HG02759 (cell line): ENCODE measurements at regions not wholly inside any gene's neighbourhood (a gene's known extent, or its start where the extent isn't known, plus 50 kb on each side); places are given as distances from the start of the nearest gene placed in this dataset.

Source experiments
- ATAC-seq: cut with Tn5 transposase; IDR thresholded peaks from one replicate; pipeline ENCODE4 v1.9.1; 2021; ENCODE audit warnings: mild to moderate bottlenecking, moderate library complexity; ENCODE audit not compliant: unreplicated experiment

DNA sequence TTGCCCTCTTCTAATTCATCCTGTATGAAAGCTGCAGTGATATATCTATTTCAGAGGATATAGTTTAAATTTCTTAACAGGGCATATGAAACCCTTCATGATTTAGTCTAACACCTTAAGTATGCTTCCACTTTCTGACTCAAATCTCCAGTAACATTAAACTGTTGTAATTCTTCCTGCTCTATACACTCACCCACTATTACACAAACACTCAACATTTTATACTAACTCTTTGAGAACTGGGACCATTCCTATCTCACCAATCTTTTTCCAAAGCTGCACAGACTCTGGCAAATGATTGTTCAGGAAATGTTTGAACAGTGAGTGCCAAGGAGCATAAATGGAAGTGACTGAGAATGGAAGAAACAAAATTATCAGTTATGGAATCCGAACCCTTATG, 560.4 kb upstream of the DPPA4 start:
- ATAC-seq: no peak

- ATAC-seq: no peak
These were observed 562.6 kb upstream of the DPPA4 start for GRCh38 chr3:109899925-109900324.

- no peak for ATAC-seq
These were observed 563.4 kb upstream of the DPPA4 start for GRCh38 chr3:109900783-109901182.

- no peak for ATAC-seq
These were observed 565.2 kb upstream of the DPPA4 start for GRCh38 chr3:109902549-109902948.

DNA sequence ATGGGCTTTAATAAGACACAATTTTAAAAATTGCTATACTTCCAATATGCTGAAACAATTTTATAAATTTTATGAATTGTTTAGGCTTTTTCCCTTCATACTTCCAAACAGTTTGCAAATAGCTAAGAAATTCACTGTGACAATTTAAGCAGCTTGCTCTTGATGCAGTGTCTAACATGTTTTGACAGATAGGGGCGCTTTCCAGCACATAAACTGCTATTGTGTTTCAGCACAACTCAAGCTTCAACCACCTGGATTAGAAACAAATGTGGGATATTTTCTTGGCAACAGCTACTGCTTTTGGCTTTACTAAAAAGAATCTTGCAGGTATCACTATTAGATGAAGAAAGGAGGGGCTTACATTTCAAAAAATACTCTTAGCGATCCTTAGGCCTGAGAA, 565.8 kb upstream of the DPPA4 start:
- no peak for ATAC-seq

GRCh38 chr3:109910772-109911171, 573.4 kb upstream of the DPPA4 start:
- no peak for ATAC-seq

DNA sequence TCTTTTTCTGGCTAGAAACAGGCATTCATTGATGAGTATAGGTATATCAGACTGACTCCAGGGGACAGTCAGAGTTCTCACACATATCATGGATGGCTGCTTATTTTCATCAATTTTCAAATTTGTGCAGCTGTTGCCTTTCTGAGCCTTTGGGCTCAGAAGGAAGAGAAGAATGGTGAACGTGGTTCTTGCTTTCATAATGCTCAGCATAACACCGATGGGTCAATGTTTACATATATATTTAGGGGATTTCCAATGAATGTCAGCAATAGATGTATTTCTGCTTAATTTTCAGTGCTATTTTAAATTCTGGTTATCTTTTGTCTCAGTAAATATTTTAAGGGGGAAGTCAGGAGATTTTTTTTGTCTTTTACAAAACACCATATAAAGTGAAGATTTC, 581.4 kb upstream of the DPPA4 start:
- ATAC-seq: no peak

DNA sequence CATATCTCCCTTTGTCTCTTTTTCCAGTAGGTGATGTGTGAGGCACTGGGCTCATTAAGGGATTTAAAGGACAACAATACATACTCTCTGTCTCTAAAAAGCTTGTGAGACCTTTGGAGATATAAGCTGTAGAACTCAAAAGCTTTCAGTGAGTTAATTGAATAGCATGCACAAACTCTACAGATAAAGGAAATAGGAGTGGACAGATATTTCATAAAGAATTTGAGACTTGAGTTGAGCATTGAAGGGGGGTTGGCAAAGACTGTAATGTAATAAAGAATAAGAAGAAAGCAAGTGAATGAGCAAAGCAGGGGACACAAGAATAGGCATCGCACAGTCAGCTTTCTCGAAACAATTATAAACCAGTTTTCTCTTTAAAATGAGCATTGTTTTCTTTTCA, 583.4 kb upstream of the DPPA4 start:
- ATAC-seq: no peak

DNA sequence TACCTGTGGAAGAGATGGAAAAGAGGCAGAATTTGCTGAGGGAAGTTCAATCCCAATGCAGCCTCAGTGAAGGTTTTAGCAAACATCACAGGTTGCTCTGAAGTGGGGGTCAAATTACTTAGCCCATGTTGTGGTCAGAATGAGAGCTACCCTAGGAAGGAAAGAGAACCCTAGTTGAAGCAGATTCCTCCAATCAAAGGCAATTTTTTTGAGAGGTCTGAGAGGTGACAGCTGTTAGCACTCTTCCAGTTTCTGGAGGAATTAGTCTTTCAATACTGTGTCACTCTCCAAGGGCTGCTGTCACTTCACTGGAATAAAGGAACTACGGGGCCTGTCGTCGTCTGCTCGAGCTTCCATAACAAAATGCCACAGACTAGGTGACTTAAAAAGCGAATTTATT, 584.2 kb upstream of the DPPA4 start:
- no peak for ATAC-seq

- no peak for ATAC-seq
These were observed 585.5 kb upstream of the DPPA4 start for GRCh38 chr3:109922856-109923255.

- ATAC-seq: no peak
These were observed 586.1 kb upstream of the DPPA4 start for GRCh38 chr3:109923431-109923830.

GRCh38 chr3:109924196-109924595, 586.9 kb upstream of the DPPA4 start:
- no peak for ATAC-seq

DNA sequence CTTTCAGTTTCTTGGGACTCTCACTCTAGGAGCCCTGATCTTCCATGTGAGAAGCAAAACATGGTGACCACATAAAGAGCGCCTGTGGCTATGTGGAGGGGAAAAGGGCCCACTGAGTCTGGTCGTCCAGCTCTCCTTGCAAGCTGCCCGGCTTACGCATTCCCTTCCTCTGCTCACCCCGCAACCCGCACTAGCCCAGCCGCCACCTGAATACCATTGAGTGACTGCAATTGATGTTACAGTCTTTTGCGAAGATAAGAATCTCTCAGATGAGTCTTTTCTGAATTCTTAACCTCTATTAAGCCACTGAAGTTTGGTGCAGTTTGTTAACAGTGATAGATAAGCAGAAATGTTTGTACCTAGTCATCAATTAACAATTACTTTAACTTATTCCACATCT, 589.0 kb upstream of the DPPA4 start:
- ATAC-seq: no peak

DNA sequence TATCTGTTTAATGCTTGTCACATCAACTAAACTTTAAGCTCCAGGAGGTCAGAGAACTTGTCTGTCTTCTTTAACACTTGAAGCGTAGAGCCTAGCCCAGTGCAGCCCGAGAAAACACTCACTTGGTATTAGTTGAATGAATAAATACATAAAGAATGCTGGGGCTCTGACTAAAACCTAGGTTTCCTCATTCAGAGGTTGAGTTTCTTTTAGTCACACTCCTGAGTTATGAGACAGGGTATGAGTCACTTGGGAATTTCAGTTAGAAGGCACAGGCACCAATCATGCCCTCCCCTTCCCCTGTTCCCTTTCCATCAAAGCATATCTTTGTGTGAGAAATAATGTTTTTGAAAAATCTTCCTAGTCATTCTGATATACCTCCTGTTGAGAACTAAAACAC, 589.8 kb upstream of the DPPA4 start:
- ATAC-seq: no peak

GRCh38 chr3:109927726-109928125, 590.4 kb upstream of the DPPA4 start:
- no peak for ATAC-seq

GRCh38 chr3:109930582-109930981, 593.2 kb upstream of the DPPA4 start:
- ATAC-seq: no peak

DNA sequence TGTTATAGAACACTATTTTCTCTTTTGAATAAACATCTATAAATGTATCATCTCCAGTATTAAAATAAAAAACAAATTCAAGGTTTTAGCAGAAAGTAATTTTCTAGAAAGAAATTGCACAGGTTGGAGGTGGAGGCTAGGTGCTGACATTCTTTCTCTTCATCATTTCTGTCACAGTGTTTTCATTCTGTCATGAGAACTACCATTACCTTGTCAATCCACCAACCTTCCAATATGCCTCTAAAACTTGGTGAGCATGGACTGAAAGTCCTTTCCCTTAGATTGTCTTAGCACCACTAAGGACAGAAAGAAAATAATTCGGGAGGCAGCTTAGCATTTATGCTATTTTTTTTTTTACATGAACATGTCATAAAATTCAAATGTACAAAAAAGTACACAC, 596.2 kb upstream of the DPPA4 start:
- ATAC-seq: no peak

DNA sequence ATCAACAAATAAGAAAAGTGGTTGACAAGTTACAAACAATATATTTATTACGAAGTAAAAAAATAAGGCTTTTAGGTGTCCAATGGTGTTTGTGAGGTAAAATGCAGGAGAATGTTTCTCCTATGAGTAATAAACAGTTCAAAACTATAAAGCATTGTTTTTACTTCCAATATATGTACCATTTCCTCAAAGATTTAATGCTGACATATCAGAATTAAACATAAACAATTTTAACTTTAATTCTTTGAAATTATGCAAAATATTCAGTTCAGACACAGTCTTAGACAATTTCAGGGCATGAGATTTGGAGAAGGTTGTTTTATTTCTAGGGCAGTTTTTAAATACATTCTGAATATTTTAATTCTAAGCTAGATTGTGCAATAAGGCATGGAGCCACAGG, 602.5 kb upstream of the DPPA4 start:
- no peak for ATAC-seq

DNA sequence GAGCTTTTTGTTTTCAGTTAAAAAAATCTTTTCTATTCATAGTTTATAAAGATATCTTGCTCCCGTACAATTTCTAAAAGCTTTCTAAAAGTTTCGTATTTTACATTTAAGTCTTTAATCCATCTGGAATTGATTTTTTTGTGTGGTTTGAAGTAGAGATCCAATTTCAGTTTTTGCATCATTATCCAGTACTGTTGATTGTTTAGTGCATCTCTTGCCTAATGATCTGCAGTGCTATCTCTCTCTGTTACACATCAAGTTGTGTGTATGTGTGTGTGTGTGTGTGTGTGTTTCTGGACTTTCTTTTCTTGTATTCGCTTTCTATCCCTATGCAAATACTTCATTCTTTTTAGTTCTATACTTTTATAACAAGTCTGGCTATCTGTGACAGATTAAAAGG, 605.8 kb upstream of the DPPA4 start:
- no peak for ATAC-seq

GRCh38 chr3:109944836-109945235, 607.5 kb upstream of the DPPA4 start:
- ATAC-seq: no peak

DNA sequence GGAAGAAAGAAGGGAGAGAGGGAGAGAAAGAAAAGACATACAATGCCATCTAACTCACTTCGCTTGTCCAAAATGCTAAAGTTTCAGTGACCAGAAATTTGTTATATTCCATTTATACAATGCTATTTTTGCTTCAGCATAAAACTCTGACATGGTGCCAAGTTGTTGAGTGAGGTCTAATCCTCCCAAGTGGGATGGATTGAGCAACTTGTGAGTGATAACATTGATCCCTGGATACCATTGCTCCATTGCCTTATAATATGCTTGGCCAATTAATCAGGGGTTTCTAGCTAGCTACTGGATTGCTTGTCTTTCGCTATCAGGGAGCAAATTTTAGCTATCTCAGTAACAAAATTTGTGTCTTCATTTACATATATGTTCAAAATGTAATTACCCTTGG, 615.6 kb upstream of the DPPA4 start:
- ATAC-seq: no peak

GRCh38 chr3:109963831-109964230, 626.5 kb upstream of the DPPA4 start:
- no peak for ATAC-seq

- ATAC-seq: no peak
These were observed 636.4 kb upstream of the DPPA4 start for GRCh38 chr3:109973733-109974132.

GRCh38 chr3:109977897-109978296, 640.6 kb upstream of the DPPA4 start:
- no peak for ATAC-seq
